Neural cell (in vitro differentiated cells): ENCODE measurements at regions not wholly inside any gene's neighbourhood (a gene's known extent, or its start where the extent isn't known, plus 50 kb on each side); places are given as distances from the start of the nearest gene placed in this dataset.

Experiments
- CTCF ChIP-seq: fragments of 450-650 bp; IDR thresholded peaks from 2 replicates; pipeline ENCODE4 v1.5.1; 2014; ENCODE audit warnings: antibody characterized with exemption, mild to moderate bottlenecking, moderate library complexity; ENCODE audit not compliant: poor library complexity, severe bottlenecking
- EP300 ChIP-seq: fragments of 450-650 bp; conservative IDR thresholded peaks from 2 replicates; pipeline ENCODE4 v1.6.1; 2014; ENCODE audit warnings: antibody characterized with exemption, mild to moderate bottlenecking, moderate library complexity; ENCODE audit not compliant: poor library complexity, severe bottlenecking
- EZH2 ChIP-seq: fragments of 200-600, 300-800 bp; shearing (Covaris generic), sonication (generic); IDR thresholded peaks from 2 replicates; pipeline ENCODE4 v1.6.1; 2014; ENCODE audit warnings: antibody characterized with exemption, low read length, borderline replicate concordance, mild to moderate bottlenecking; ENCODE audit not compliant: insufficient read depth, poor library complexity, severe bottlenecking
- POLR2AphosphoS5 ChIP-seq: IDR thresholded peaks from 2 replicates; pipeline ENCODE4 v1.6.1; 2012
- REST ChIP-seq: IDR thresholded peaks from 2 replicates; pipeline ENCODE4 v1.6.1; 2012; ENCODE audit warnings: borderline replicate concordance

- TF ChIP-seq CTCF (no peak), EZH2 (no peak), REST (no peak), POLR2AphosphoS5 (no peak), EP300 (peak; percentile 44)
These were observed 135.2 kb upstream of the TUSC1 start for GRCh38 chr9:25813478-25813877.
